ENCODE measurements at regions not wholly inside any gene's neighbourhood (a gene's known extent, or its start where the extent isn't known, plus 50 kb on each side); places are given as distances from the start of the nearest gene placed in this dataset.

DNA sequence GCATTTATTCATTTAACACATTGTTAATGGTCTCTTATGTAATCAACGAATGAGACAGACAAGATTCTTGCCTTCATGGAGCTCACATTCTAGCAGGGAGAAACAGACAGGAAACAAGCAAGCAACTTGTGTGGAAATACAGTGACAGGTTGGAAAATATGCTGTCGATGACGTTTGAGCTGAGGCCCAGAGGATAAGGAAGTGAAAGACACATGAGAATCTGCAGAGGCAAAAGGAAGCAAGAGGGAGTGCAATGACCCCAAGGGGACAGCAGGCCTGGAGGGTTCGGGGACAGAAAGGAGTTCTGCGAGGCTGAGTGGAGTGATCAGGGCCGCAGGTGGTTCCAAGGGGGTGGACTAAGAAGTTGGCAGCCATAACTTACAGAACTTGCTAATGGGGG, 60.6 kb upstream of the AKT3 start:
- no peak for DNase-seq

DNA sequence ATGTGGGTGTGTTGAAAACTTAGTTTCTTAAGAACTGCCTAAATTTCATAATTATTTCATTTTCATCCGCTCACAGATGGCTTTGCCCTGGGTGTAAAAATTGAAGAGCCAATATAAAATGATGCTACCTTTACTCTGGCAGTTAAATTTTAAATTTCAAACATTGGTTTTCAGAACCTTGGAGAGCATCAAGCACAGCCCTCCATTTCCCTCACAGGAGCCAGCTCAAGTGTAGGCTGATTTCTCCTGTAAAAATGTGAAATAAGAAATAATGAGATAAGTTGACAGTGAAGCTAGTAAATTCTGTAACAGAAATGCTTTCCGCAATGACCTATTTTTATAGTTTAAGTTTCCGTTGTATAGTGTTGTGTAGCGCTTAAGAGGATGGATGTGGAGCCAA, 53.9 kb upstream of the AKT3 start:
- no peak for DNase-seq

- no peak for DNase-seq
These were observed 53.0 kb upstream of the AKT3 start for GRCh38 chr1:243903041-243903440.

DNA sequence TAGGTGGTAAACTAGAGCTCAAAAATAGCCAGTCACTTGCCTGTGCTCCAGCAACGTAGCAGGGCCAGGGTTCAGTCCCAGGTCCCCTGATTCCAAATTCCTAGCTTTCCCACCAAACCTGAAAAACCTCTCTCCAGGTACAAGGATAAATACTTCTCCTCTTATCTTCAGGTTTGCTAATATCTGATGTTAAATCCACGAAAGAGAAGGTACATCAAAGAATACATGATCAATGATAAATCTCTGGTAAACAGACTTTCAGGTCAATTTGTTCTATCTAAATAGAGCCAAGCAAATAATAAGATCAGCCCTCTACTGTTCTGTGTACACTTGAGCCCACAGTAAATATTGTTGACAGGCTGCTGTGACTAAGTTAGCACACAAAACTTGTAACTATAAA, 52.1 kb upstream of the AKT3 start:
- no peak for DNase-seq

All from EL (cell line).